ENCODE measurements at regions not wholly inside any gene's neighbourhood (a gene's known extent, or its start where the extent isn't known, plus 50 kb on each side); places are given as distances from the start of the nearest gene placed in this dataset.

DNA sequence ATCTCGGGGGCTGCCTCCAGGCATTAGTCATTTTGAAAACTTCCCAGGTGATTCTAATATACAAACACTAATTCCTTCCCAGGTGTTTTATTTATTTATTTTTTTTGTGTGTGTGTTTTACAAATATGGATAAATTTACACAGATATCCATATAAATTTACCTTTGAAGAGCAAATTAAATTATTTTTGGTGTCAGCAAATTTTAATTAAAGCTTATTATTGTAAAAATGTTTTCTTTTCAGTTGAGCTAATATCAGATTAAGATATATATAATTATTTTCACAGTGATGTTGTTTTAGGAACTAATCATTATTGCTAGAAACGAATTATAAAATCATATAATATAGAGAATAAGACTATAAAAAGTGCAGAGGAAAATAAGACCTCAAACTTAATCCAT is 62.0 kb upstream of the FREM3 start:
- Histone ChIP-seq H3K27ac (ENCODE audit: low read depth, low read length, poor library complexity, severe bottlenecking) (no peak overlapping the region), H3K4me3 (ENCODE audit: low read depth, low read length, poor library complexity, severe bottlenecking) (no peak overlapping the region), H3K9me3 (ENCODE audit: low read depth, low read length, poor library complexity, severe bottlenecking) (no peaks in the 10 kb centered on the region), H3K4me1 (ENCODE audit: insufficient read depth, low read length, poor library complexity, severe bottlenecking) (no peaks in the 10 kb centered on the region), H3K27me3 (replicated peaks; ENCODE audit: insufficient read depth, low read depth, low read length, poor library complexity) (no peaks in the 10 kb centered on the region), H3K36me3 (ENCODE audit: insufficient read depth, low read length, poor library complexity, severe bottlenecking) (no peaks in the 10 kb centered on the region)
- intact Hi-C loops (cut with micrococcal nuclease; ENCODE audit: unreplicated experiment) = no loop called here
- CTCF ChIA-PET = no interaction called here
- POLR2A ChIA-PET (ENCODE audit: low non-redundant PET) = no interaction called here
- TF ChIP-seq, protein P1, sequence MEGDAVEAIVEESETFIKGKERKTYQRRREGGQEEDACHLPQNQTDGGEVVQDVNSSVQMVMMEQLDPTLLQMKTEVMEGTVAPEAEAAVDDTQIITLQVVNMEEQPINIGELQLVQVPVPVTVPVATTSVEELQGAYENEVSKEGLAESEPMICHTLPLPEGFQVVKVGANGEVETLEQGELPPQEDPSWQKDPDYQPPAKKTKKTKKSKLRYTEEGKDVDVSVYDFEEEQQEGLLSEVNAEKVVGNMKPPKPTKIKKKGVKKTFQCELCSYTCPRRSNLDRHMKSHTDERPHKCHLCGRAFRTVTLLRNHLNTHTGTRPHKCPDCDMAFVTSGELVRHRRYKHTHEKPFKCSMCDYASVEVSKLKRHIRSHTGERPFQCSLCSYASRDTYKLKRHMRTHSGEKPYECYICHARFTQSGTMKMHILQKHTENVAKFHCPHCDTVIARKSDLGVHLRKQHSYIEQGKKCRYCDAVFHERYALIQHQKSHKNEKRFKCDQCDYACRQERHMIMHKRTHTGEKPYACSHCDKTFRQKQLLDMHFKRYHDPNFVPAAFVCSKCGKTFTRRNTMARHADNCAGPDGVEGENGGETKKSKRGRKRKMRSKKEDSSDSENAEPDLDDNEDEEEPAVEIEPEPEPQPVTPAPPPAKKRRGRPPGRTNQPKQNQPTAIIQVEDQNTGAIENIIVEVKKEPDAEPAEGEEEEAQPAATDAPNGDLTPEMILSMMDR (conservative IDR thresholded peaks at IDR 0.05; ENCODE audit: low read depth, low read length) = no peak
- no peak for TF ChIP-seq EZH2 (IDR thresholded peaks at IDR 0.05; ENCODE audit: borderline replicate concordance, low read depth, low read length, poor library complexity, severe bottlenecking)
- no peak for DNase-seq (ENCODE audit: low spot score)
- no TSS peak for BruUV-seq (replicated peaks)

Measured in A673 (cell line).